ENCODE measurements at regions not wholly inside any gene's neighbourhood (a gene's known extent, or its start where the extent isn't known, plus 50 kb on each side); places are given as distances from the start of the nearest gene placed in this dataset.

- H3K27me3 ChIP-seq (ENCODE audit: control insufficient read depth, extremely low read depth, insufficient read depth, low read length), result no peaks in the 10 kb centered on the region
- H3K36me3 ChIP-seq (ENCODE audit: control insufficient read depth in 2 of 2, extremely low read depth in 1 of 2, insufficient read depth in 2 of 2, low read length in 2 of 2), result no peaks in the 10 kb centered on the region
- H3K9ac ChIP-seq (ENCODE audit: control insufficient read depth, extremely low read depth, insufficient read depth, low read length), result no peak overlapping the region
- no peaks in the 10 kb centered on the region for H3K79me2 ChIP-seq (ENCODE audit: control insufficient read depth, insufficient read depth, low read length)
- no peaks in the 10 kb centered on the region for H3K9me1 ChIP-seq (ENCODE audit: control insufficient read depth, extremely low read depth, insufficient read depth, low read length)
- no peak overlapping the region for H3K4me2 ChIP-seq (ENCODE audit: control insufficient read depth, extremely low read depth, insufficient read depth, low read depth, low read length)
- dilution Hi-C loops (cut with MboI; ENCODE audit: extremely low pct_ligation_motif_present, low sequenced_read_pairs), result no loop called here
- no peaks in the 10 kb centered on the region for H3K9me3 ChIP-seq (ENCODE audit: control insufficient read depth, low read depth, low read length)
- no peaks in the 10 kb centered on the region for H3K4me1 ChIP-seq (ENCODE audit: control insufficient read depth, extremely low read depth, insufficient read depth, low read length)
- no peak for FAIRE-seq
- no peak for DNase-seq (ENCODE audit: low read depth, low spot score)
- no peak overlapping the region for H2AFZ ChIP-seq (ENCODE audit: control insufficient read depth, low read length)
- H4K20me1 ChIP-seq (ENCODE audit: control insufficient read depth, extremely low read depth, insufficient read depth, low read length), result no peaks in the 10 kb centered on the region
- no peak overlapping the region for H3K4me3 ChIP-seq (ENCODE audit: control insufficient read depth in 2 of 3, extremely low read depth in 1 of 3, insufficient read depth in 2 of 3, low read depth in 1 of 3, low read length in 3 of 3)
- no peak overlapping the region for H3K27ac ChIP-seq (ENCODE audit: control insufficient read depth, insufficient read depth, low read length)
- TF ChIP-seq EZH2 (IDR thresholded peaks at IDR 0.05; ENCODE audit: low read length), result no peak
- TF ChIP-seq, protein P1, sequence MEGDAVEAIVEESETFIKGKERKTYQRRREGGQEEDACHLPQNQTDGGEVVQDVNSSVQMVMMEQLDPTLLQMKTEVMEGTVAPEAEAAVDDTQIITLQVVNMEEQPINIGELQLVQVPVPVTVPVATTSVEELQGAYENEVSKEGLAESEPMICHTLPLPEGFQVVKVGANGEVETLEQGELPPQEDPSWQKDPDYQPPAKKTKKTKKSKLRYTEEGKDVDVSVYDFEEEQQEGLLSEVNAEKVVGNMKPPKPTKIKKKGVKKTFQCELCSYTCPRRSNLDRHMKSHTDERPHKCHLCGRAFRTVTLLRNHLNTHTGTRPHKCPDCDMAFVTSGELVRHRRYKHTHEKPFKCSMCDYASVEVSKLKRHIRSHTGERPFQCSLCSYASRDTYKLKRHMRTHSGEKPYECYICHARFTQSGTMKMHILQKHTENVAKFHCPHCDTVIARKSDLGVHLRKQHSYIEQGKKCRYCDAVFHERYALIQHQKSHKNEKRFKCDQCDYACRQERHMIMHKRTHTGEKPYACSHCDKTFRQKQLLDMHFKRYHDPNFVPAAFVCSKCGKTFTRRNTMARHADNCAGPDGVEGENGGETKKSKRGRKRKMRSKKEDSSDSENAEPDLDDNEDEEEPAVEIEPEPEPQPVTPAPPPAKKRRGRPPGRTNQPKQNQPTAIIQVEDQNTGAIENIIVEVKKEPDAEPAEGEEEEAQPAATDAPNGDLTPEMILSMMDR (optimal IDR thresholded peaks at IDR 0.05 in 1 of 3, IDR thresholded peaks at IDR 0.05 in 1 of 3, conservative IDR thresholded peaks at IDR 0.05 in 1 of 3; ENCODE audit: extremely low read depth in 1 of 3, insufficient read depth in 2 of 3, low read length in 3 of 3), result no peak
Measured at GRCh38 chr5:106172681-106173532, 1497.8 kb downstream of the EFNA5 start.

- Histone ChIP-seq H3K36me3 (ENCODE audit: control insufficient read depth in 2 of 2, extremely low read depth in 1 of 2, insufficient read depth in 2 of 2, low read length in 2 of 2) (no peaks in the 10 kb centered on the region), H3K4me3 (ENCODE audit: control insufficient read depth in 2 of 3, extremely low read depth in 1 of 3, insufficient read depth in 2 of 3, low read depth in 1 of 3, low read length in 3 of 3) (no peak overlapping the region), H3K4me2 (ENCODE audit: control insufficient read depth, extremely low read depth, insufficient read depth, low read depth, low read length) (no peak overlapping the region), H3K9me1 (ENCODE audit: control insufficient read depth, extremely low read depth, insufficient read depth, low read length) (no peaks in the 10 kb centered on the region), H3K9ac (ENCODE audit: control insufficient read depth, extremely low read depth, insufficient read depth, low read length) (no peak overlapping the region), H3K4me1 (ENCODE audit: control insufficient read depth, extremely low read depth, insufficient read depth, low read length) (no peaks in the 10 kb centered on the region), H2AFZ (ENCODE audit: control insufficient read depth, low read length) (no peak overlapping the region), H3K27me3 (ENCODE audit: control insufficient read depth, extremely low read depth, insufficient read depth, low read length) (no peaks in the 10 kb centered on the region), H3K27ac (ENCODE audit: control insufficient read depth, insufficient read depth, low read length) (no peak overlapping the region), H3K9me3 (ENCODE audit: control insufficient read depth, low read depth, low read length) (no peaks in the 10 kb centered on the region), H4K20me1 (ENCODE audit: control insufficient read depth, extremely low read depth, insufficient read depth, low read length) (no peaks in the 10 kb centered on the region), H3K79me2 (ENCODE audit: control insufficient read depth, insufficient read depth, low read length) (no peaks in the 10 kb centered on the region)
- no peak for DNase-seq (ENCODE audit: low read depth, low spot score)
- no peak for FAIRE-seq
- TF ChIP-seq EZH2 (IDR thresholded peaks at IDR 0.05; ENCODE audit: low read length), result no peak
- TF ChIP-seq, protein P1 (optimal IDR thresholded peaks at IDR 0.05 in 1 of 3, IDR thresholded peaks at IDR 0.05 in 1 of 3, conservative IDR thresholded peaks at IDR 0.05 in 1 of 3; ENCODE audit: extremely low read depth in 1 of 3, insufficient read depth in 2 of 3, low read length in 3 of 3), result no peak
- dilution Hi-C loops (cut with MboI; ENCODE audit: extremely low pct_ligation_motif_present, low sequenced_read_pairs), result no loop called here
Measured at GRCh38 chr5:106171708-106172107, 1499.0 kb downstream of the EFNA5 start.
